ENCODE measurements at regions not wholly inside any gene's neighbourhood (a gene's known extent, or its start where the extent isn't known, plus 50 kb on each side); places are given as distances from the start of the nearest gene placed in this dataset.

- no peak for TF ChIP-seq CTCF (IDR thresholded peaks at IDR 0.05; ENCODE audit: control insufficient read depth, insufficient read depth, low read depth, low read length, missing control alignments)
- no peak for DNase-seq (ENCODE audit: low read depth)
- no peak overlapping the region for H3K4me3 ChIP-seq (ENCODE audit: control insufficient read depth, low read depth, low read length)
These were observed 142.1 kb downstream of the HS3ST3B1 start for GRCh38 chr17:14442798-14443528.

GRCh38 chr17:14437176-14437575 lies 136.3 kb downstream of the HS3ST3B1 start:
- DNase-seq (ENCODE audit: low read depth) = no peak
- TF ChIP-seq CTCF (IDR thresholded peaks at IDR 0.05; ENCODE audit: control insufficient read depth, insufficient read depth, low read depth, low read length, missing control alignments) = no peak
- no peak overlapping the region for H3K4me3 ChIP-seq (ENCODE audit: control insufficient read depth, low read depth, low read length)

GRCh38 chr17:14436266-14436665 lies 135.4 kb downstream of the HS3ST3B1 start:
- no peak overlapping the region for H3K4me3 ChIP-seq (ENCODE audit: control insufficient read depth, low read depth, low read length)
- no peak for DNase-seq (ENCODE audit: low read depth)
- no peak for TF ChIP-seq CTCF (IDR thresholded peaks at IDR 0.05; ENCODE audit: control insufficient read depth, insufficient read depth, low read depth, low read length, missing control alignments)

GRCh38 chr17:14434506-14434905 lies 133.6 kb downstream of the HS3ST3B1 start:
- no peak for TF ChIP-seq CTCF (IDR thresholded peaks at IDR 0.05; ENCODE audit: control insufficient read depth, insufficient read depth, low read depth, low read length, missing control alignments)

GRCh38 chr17:14432079-14432478 lies 131.2 kb downstream of the HS3ST3B1 start:
- DNase-seq (ENCODE audit: low read depth) = no peak
- no peak for TF ChIP-seq CTCF (IDR thresholded peaks at IDR 0.05; ENCODE audit: control insufficient read depth, insufficient read depth, low read depth, low read length, missing control alignments)
- H3K4me3 ChIP-seq (ENCODE audit: control insufficient read depth, low read depth, low read length) = no peak overlapping the region

More at GRCh38 chr17:14434506-14434905, 133.6 kb downstream of the HS3ST3B1 start:
- no peak overlapping the region for H3K4me3 ChIP-seq (ENCODE audit: control insufficient read depth, low read depth, low read length)
- no peak for DNase-seq (ENCODE audit: low read depth)

GRCh38 chr17:14429084-14429483 lies 128.2 kb downstream of the HS3ST3B1 start:
- no peak for TF ChIP-seq CTCF (IDR thresholded peaks at IDR 0.05; ENCODE audit: control insufficient read depth, insufficient read depth, low read depth, low read length, missing control alignments)
- H3K4me3 ChIP-seq (ENCODE audit: control insufficient read depth, low read depth, low read length) = no peak overlapping the region
- DNase-seq (ENCODE audit: low read depth) = no peak
